Epithelial cell of prostate (primary cell): ENCODE measurements at regions not wholly inside any gene's neighbourhood (a gene's known extent, or its start where the extent isn't known, plus 50 kb on each side); places are given as distances from the start of the nearest gene placed in this dataset.

Experiments used
- DNase-seq: peaks from one replicate; pipeline ENCODE4 v3.0.0-alpha.2; 2011; ENCODE audit warnings: low read depth, low spot score
- H3K27ac ChIP-seq: fragments of 450-650 bp; 2 replicates; pipeline ENCODE4 v1.5.1; 2017; ENCODE audit warnings: mild to moderate bottlenecking

- no peak overlapping the region for H3K27ac ChIP-seq
- no peak for DNase-seq
Observed at GRCh38 chr12:38544330-38545066, 227.9 kb downstream of the ALG10B start.

DNA sequence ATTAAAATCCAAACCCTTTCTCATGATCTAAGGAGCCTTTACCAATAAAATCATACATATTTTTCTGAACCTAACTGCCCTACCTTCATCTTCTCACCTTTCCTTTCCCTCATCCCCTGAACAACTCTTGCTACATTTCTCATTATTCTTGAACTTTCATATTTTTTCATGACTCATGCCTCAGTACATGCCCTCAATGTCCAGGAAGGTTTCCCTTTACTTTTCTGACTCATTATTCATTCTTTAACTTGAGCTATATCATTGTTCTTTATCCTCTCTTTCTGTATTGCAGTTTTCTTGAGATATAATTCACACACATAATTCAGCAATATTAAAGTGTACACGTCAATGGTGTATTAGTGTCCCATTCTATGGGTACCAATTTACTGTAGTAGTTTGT, 231.0 kb downstream of the ALG10B start:
- no peak overlapping the region for H3K27ac ChIP-seq
- DNase-seq: no peak

DNA sequence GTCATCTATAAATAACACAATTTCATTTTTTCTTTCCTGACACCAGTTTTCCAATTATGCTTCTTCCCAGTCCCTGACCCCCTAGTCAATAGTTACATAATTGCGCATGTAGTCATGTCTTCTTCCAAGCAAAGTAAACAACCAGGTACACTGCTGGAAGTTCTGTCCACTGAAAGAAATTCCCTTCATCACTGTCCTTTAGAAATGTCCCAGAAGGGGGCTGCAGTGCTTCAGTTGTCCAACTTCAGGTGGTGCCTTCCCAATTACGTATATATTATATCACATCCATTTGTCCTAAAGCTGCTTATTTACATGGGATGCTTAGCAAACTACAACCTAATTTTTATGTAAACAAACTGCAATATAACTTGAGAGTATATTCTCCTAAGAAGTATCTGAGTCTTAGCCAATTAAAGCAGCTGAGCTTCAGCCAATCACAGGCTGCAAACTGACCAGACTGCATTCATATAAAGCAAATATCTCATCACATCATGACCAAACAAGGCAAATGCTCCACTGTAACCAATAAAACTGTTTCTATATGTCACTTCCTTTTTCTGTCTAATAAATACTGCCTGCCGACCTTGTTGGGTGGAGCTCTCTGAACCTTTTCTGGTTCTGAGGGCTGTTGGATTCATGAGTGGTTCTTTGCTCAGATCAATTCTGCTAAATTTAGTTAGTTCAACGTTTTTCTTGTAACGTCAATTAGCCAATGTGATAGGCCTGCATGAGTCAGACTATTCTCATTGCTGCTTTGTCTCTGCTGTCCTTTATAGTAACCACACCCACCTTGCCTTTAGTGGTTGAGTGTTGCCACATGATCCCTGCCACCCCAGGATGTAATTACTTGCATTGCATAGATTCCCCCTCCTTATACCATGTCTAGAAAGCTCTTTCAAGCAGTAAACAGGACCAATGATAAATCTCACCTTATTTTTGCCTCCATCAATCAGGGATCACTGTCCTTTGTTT, 239.3 kb downstream of the ALG10B start:
- H3K27ac ChIP-seq: no peak overlapping the region
- no peak for DNase-seq

- DNase-seq: no peak
- H3K27ac ChIP-seq: no peak overlapping the region
Observed at GRCh38 chr12:38556647-38557046, 240.1 kb downstream of the ALG10B start.

- H3K27ac ChIP-seq: no peak overlapping the region
- DNase-seq: no peak
Observed at GRCh38 chr12:38585086-38585485, 268.5 kb downstream of the ALG10B start.

GRCh38 chr12:38586789-38587188, 270.2 kb downstream of the ALG10B start:
- no peak for DNase-seq
- no peak overlapping the region for H3K27ac ChIP-seq

DNA sequence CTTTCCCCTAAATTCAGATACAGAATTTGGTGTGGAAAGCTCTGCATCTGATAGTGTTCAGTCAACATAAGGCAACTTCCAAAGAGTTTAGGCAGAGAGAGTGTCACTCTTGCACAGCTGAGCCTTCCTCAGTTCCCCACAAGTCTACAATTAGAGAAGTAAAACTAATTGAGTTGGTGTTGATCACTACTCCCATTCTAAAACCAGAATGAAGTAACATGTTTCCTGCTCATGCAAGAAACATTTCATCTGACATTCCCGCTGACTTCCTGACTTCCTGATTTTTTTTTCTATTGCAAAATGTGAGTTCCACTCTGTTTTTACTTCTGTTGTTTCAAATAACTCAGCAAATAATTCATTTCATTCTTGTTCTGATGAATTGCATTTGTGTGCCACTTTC, 271.0 kb downstream of the ALG10B start:
- no peak for DNase-seq
- no peak overlapping the region for H3K27ac ChIP-seq

GRCh38 chr12:38588624-38589305, 272.2 kb downstream of the ALG10B start:
- H3K27ac ChIP-seq: no peak overlapping the region
- DNase-seq: no peak

DNA sequence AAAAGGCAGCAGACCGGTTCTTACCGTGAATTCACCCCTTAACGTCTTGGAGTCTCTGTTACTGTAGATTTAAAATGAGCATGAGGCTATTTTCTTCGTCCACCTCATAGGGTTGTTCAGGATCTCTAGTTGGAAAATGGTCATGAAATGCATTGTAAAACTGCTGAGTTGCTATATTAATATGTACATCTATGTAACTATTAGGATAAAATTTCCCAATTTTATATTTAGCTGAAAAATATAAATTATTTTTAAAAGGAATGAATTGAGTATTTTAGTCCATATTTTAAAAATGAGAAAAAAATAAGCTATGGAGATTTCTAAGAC, 272.7 kb downstream of the ALG10B start:
- no peak overlapping the region for H3K27ac ChIP-seq
- no peak for DNase-seq

- no peak overlapping the region for H3K27ac ChIP-seq
- DNase-seq: no peak
Observed at GRCh38 chr12:38601949-38602348, 285.4 kb downstream of the ALG10B start.
